Astrocyte of the cerebellum (primary cell): ENCODE measurements at regions not wholly inside any gene's neighbourhood (a gene's known extent, or its start where the extent isn't known, plus 50 kb on each side); places are given as distances from the start of the nearest gene placed in this dataset.

ENCODE experiments used
- DNase-seq: peaks from one replicate; pipeline ENCODE4 v3.0.0-alpha.2; 2011; ENCODE audit warnings: low read depth
- H3K4me3 ChIP-seq: 2 replicates; pipeline ENCODE4 v1.5.1; 2011; ENCODE audit warnings: mild to moderate bottlenecking, low read depth, low read length, moderate library complexity
- CTCF ChIP-seq: IDR thresholded peaks from 2 replicates; pipeline ENCODE4 v1.5.1; 2012; ENCODE audit warnings: low read length, low read depth, moderate library complexity, mild to moderate bottlenecking; ENCODE audit errors: missing control alignments
- in situ Hi-C: cut with HindIII; loops from 2 replicates; pipeline ENCODE4 v1.10.0; 2017; ENCODE audit warnings: low sequenced_read_pairs

DNA sequence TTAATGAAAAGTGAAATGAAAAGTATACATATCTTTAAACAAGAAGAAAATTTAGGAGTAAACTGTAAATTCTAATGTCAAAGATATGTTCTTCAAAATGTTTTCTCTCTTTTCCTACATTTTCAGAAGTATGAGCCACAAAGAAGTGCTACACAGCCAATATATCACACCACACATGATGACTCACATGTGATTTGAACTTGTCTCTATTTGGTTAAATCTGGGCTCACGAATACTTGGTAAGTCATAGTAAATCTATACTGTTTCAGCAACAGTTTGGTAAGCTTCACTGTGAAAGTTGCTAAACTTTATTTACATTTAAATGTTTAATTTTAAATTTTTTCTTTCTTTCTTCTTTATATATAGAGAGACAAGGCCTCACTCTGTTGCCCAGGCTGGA, 380.6 kb upstream of the IGFBP3 start:
- TF ChIP-seq CTCF = no peak
- no peak overlapping the region for H3K4me3 ChIP-seq
- DNase-seq = no peak
- in situ Hi-C loops = no loop called here

- in situ Hi-C loops = no loop called here
- TF ChIP-seq CTCF = no peak
These were observed 376.4 kb upstream of the IGFBP3 start for GRCh38 chr7:46297515-46297914.

GRCh38 chr7:46296526-46296925, 375.5 kb upstream of the IGFBP3 start:
- no peak for TF ChIP-seq CTCF
- DNase-seq = no peak
- in situ Hi-C loops = no loop called here
- no peak overlapping the region for H3K4me3 ChIP-seq

More at GRCh38 chr7:46297515-46297914, 376.4 kb upstream of the IGFBP3 start:
- no peak for DNase-seq
- H3K4me3 ChIP-seq = no peak overlapping the region

DNA sequence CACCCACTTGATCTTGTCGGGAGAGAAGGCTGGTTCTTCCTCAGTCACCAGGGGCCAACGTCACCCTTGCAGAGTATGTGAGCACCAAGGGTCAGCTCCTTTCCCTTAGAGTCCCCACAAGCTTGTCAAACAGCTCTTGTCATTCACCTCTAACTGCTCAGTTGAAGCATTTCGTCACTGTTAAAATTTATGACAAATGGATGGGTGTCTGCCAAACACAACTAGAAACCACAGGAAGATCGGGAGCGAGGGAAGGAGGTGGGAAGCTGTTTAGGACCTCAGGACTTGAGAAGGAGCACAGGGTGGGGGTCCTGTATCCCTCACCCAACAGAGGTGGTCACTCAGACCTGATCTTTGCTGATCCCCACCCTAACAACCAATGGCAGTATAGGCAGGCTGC, 373.3 kb upstream of the IGFBP3 start:
- no peak overlapping the region for H3K4me3 ChIP-seq
- no peak for DNase-seq
- no peak for TF ChIP-seq CTCF
- in situ Hi-C loops = no loop called here

GRCh38 chr7:46292741-46293140, 371.7 kb upstream of the IGFBP3 start:
- in situ Hi-C loops = no loop called here
- DNase-seq = no peak

DNA sequence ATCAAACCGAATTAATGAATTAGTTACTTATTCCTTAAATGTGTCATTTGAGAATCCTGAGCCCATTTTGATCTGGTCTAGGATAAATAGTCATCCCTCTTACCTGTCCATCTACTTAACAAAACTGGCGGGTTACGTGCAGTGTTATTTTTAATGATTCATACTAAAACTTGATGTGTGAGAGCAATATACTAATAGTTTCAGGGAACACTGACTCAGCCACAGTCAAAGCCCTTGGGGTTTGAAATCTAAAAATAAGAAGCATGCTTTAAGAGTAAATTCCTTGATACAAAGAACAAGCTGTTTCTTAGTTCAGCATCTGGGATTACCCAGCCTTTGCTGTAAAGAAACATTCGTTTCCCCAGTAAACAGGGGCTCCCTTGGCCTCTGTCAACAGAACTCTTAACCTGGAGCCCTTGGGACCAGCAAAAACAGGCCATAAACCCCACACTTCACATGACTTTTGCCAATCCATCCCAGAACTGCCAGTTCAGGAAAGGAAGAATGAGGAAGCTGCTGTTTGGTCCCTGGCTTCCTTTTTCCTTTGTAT, 370.6 kb upstream of the IGFBP3 start:
- H3K4me3 ChIP-seq = no peak overlapping the region
- in situ Hi-C loops = no loop called here
- no peak for TF ChIP-seq CTCF
- DNase-seq = peak; percentile 20

More at GRCh38 chr7:46292741-46293140, 371.7 kb upstream of the IGFBP3 start:
- TF ChIP-seq CTCF = no peak
- H3K4me3 ChIP-seq = no peak overlapping the region
